Left renal pelvis (tissue), 4 donors: ENCODE measurements at regions not wholly inside any gene's neighbourhood (a gene's known extent, or its start where the extent isn't known, plus 50 kb on each side); places are given as distances from the start of the nearest gene placed in this dataset.
"Not testable (repeated sequence)": the region's sequence is repeated elsewhere in the genome, so short reads cannot be mapped to it uniquely, and the experiment has no call there.

Experiments
- DNase-seq, 4 donors: peaks; one replicate each; pipeline ENCODE4 v3.0.0-alpha.2; 2013; ENCODE audit warnings: low read depth in 4 of 4, low spot score in 3 of 4

GRCh38 chr10:117780411-117780810 is 237.9 kb downstream of the EMX2 start:
- DNase-seq = no peak

- DNase-seq = no peak
These were observed 238.8 kb downstream of the EMX2 start for GRCh38 chr10:117781216-117781831.

- no peak for DNase-seq
These were observed 239.7 kb downstream of the EMX2 start for GRCh38 chr10:117782276-117782675.

GRCh38 chr10:117783698-117784395 is 241.3 kb downstream of the EMX2 start:
- DNase-seq = no peak

GRCh38 chr10:117784776-117785175 is 242.2 kb downstream of the EMX2 start:
- no peak for DNase-seq

- DNase-seq = no peak
These were observed 246.4 kb downstream of the EMX2 start for GRCh38 chr10:117788911-117789310.

- DNase-seq = no peak
These were observed 247.6 kb downstream of the EMX2 start for GRCh38 chr10:117790179-117790578.

- DNase-seq = no peak
These were observed 248.1 kb downstream of the EMX2 start for GRCh38 chr10:117790621-117791020.

- no peak for DNase-seq
These were observed 249.7 kb downstream of the EMX2 start for GRCh38 chr10:117792214-117792613.

GRCh38 chr10:117796130-117796745 is 250.5 kb downstream of the RAB11FIP2 start:
- DNase-seq = no peak

- DNase-seq = no peak
These were observed 249.4 kb downstream of the RAB11FIP2 start for GRCh38 chr10:117797296-117797695.

- DNase-seq = no peak
These were observed 245.1 kb downstream of the RAB11FIP2 start for GRCh38 chr10:117801691-117802090.

- no peak for DNase-seq
These were observed 242.2 kb downstream of the RAB11FIP2 start for GRCh38 chr10:117804470-117805011.

- no peak for DNase-seq
These were observed 241.6 kb downstream of the RAB11FIP2 start for GRCh38 chr10:117805139-117805538.

- no peak for DNase-seq
These were observed 239.3 kb downstream of the RAB11FIP2 start for GRCh38 chr10:117807441-117807840.

- not testable (repeated sequence) for DNase-seq
These were observed 230.9 kb downstream of the RAB11FIP2 start for GRCh38 chr10:117815816-117816215.

GRCh38 chr10:117817116-117817515 is 229.6 kb downstream of the RAB11FIP2 start:
- DNase-seq = no peak

- DNase-seq = no peak
These were observed 228.0 kb downstream of the RAB11FIP2 start for GRCh38 chr10:117818721-117819120.

- DNase-seq = no peak
These were observed 227.4 kb downstream of the RAB11FIP2 start for GRCh38 chr10:117819304-117819703.

GRCh38 chr10:117823980-117824379 is 222.8 kb downstream of the RAB11FIP2 start:
- no peak for DNase-seq

- no peak for DNase-seq
These were observed 216.5 kb downstream of the RAB11FIP2 start for GRCh38 chr10:117830205-117830604.

- no peak for DNase-seq
These were observed 215.9 kb downstream of the RAB11FIP2 start for GRCh38 chr10:117830787-117831212.
